H9 (cell line): ENCODE measurements at regions not wholly inside any gene's neighbourhood (a gene's known extent, or its start where the extent isn't known, plus 50 kb on each side); places are given as distances from the start of the nearest gene placed in this dataset.

Experiments used
- DNase-seq: peaks from one replicate; pipeline ENCODE4 v3.0.0-alpha.2; 2017
- H2AFZ ChIP-seq: one replicate; pipeline ENCODE4 v1.6.1; 2013; ENCODE audit warnings: mild to moderate bottlenecking, low read length, control low read depth, moderate library complexity
- H2AK5ac ChIP-seq: 2 replicates; pipeline ENCODE4 v1.6.1; 2013; ENCODE audit warnings: low read length, control low read depth, mixed read lengths; ENCODE audit not compliant: insufficient read length
- H2BK120ac ChIP-seq: one replicate; pipeline ENCODE4 v1.6.1; 2013; ENCODE audit warnings: low read depth, mild to moderate bottlenecking, low read length, control low read depth, inconsistent platforms; ENCODE audit not compliant: poor library complexity, severe bottlenecking
- H2BK12ac ChIP-seq: 2 replicates; pipeline ENCODE4 v1.6.1; 2013; ENCODE audit warnings: low read length, control low read depth, mixed read lengths, low read depth; ENCODE audit not compliant: insufficient read length
- H2BK15ac ChIP-seq: 2 replicates; pipeline ENCODE4 v1.6.1; 2013; ENCODE audit warnings: low read depth, low read length, control low read depth
- H2BK20ac ChIP-seq: one replicate; pipeline ENCODE4 v1.6.1; 2013; ENCODE audit warnings: low read depth, mild to moderate bottlenecking, low read length, control low read depth, inconsistent platforms; ENCODE audit not compliant: poor library complexity, severe bottlenecking
- H2BK5ac ChIP-seq: 2 replicates; pipeline ENCODE4 v1.6.1; 2013; ENCODE audit warnings: low read length, control low read depth, mixed read lengths; ENCODE audit not compliant: insufficient read length
- H3K14ac ChIP-seq: 2 replicates; pipeline ENCODE4 v1.6.1; 2013; ENCODE audit warnings: low read length, control low read depth; ENCODE audit not compliant: insufficient read depth
- H3K18ac ChIP-seq: 2 replicates; pipeline ENCODE4 v1.6.1; 2013; ENCODE audit warnings: low read depth, mild to moderate bottlenecking, mixed read lengths, low read length, control low read depth; ENCODE audit not compliant: insufficient read length
- H3K23ac ChIP-seq: 2 replicates; pipeline ENCODE4 v1.6.1; 2013; ENCODE audit warnings: low read length, control low read depth, mixed read lengths, low read depth; ENCODE audit not compliant: insufficient read length
- H3K23me2 ChIP-seq: 2 replicates; pipeline ENCODE4 v1.6.1; 2013; ENCODE audit warnings: low read depth, mild to moderate bottlenecking, mixed read lengths, low read length, control low read depth; ENCODE audit not compliant: insufficient read length, poor library complexity, severe bottlenecking
- H3K27ac ChIP-seq: 2 replicates; pipeline ENCODE4 v1.5.1; 2013; ENCODE audit warnings: low read length, control low read depth, mixed read lengths, low read depth; ENCODE audit not compliant: insufficient read length
- H3K27me3 ChIP-seq: 2 replicates; pipeline ENCODE4 v1.6.1; 2013; ENCODE audit warnings: low read length, control low read depth, inconsistent platforms; ENCODE audit not compliant: insufficient read depth
- H3K4ac ChIP-seq: 2 replicates; pipeline ENCODE4 v1.6.1; 2013; ENCODE audit warnings: low read depth, mild to moderate bottlenecking, control low read depth, inconsistent platforms, low read length, moderate library complexity
- H3K4me1 ChIP-seq: 2 replicates; pipeline ENCODE4 v1.6.1; 2013; ENCODE audit warnings: low read length, control low read depth, inconsistent platforms; ENCODE audit not compliant: insufficient read depth
- H3K4me2 ChIP-seq: 2 replicates; pipeline ENCODE4 v1.6.1; 2013; ENCODE audit warnings: low read length, control low read depth, mixed read lengths; ENCODE audit not compliant: insufficient read length, insufficient read depth
- H3K56ac ChIP-seq: 2 replicates; pipeline ENCODE4 v1.6.1; 2013; ENCODE audit warnings: low read depth, mild to moderate bottlenecking, mixed read lengths, low read length, control low read depth; ENCODE audit not compliant: insufficient read length
- H3K79me1 ChIP-seq: 2 replicates; pipeline ENCODE4 v1.6.1; 2013; ENCODE audit warnings: low read depth, mild to moderate bottlenecking, moderate library complexity, low read length, control low read depth, inconsistent platforms; ENCODE audit not compliant: insufficient read depth, poor library complexity, severe bottlenecking
- H3K79me2 ChIP-seq: 2 replicates; pipeline ENCODE4 v1.6.1; 2013; ENCODE audit warnings: low read length, control low read depth, inconsistent platforms; ENCODE audit not compliant: insufficient read depth
- H3K9ac ChIP-seq: 2 replicates; pipeline ENCODE4 v1.6.1; 2013; ENCODE audit warnings: low read length, control low read depth, mixed read lengths; ENCODE audit not compliant: insufficient read length; ENCODE audit errors: extremely low read depth
- H3K9me3 ChIP-seq: one replicate; pipeline ENCODE4 v1.6.1; 2013; ENCODE audit warnings: low read depth, low read length, inconsistent platforms; ENCODE audit not compliant: control insufficient read depth
- H3T11ph ChIP-seq: one replicate; pipeline ENCODE4 v1.6.1; 2013; ENCODE audit warnings: mild to moderate bottlenecking, low read length, control low read depth, inconsistent platforms
- H4K20me1 ChIP-seq: one replicate; pipeline ENCODE4 v1.6.1; 2013; ENCODE audit not compliant: control insufficient read depth, insufficient read length, insufficient read depth
- H4K5ac ChIP-seq: 2 replicates; pipeline ENCODE4 v1.6.1; 2013; ENCODE audit warnings: low read depth, mild to moderate bottlenecking, mixed read lengths, low read length, control low read depth; ENCODE audit not compliant: insufficient read length
- H4K8ac ChIP-seq: replicated peaks from 2 replicates; pipeline ENCODE4 v1.6.1; 2013; ENCODE audit warnings: low read length, control low read depth, mixed read lengths, low read depth; ENCODE audit not compliant: insufficient read length
- H4K91ac ChIP-seq: 2 replicates; pipeline ENCODE4 v1.6.1; 2013; ENCODE audit warnings: low read depth, mild to moderate bottlenecking, moderate library complexity, mixed read lengths, low read length, control low read depth; ENCODE audit not compliant: insufficient read length
- H3K27ac Mint-ChIP-seq, 3 experiments: 2 replicates in 2 of 3; 3 replicates in 1 of 3; pipeline ENCODE4 v1.8.0; 2020 to 2021; ENCODE audit warnings: mixed read lengths in 3 of 3, mild to moderate bottlenecking in 1 of 3, moderate library complexity in 1 of 3
- H3K27me3 Mint-ChIP-seq: 2 replicates; pipeline ENCODE4 v1.8.0; 2021; ENCODE audit warnings: low read depth, mild to moderate bottlenecking, moderate library complexity, mixed read lengths
- H3K36me3 Mint-ChIP-seq, 3 experiments: 2 replicates in 2 of 3; 3 replicates in 1 of 3; pipeline ENCODE4 v1.8.0; 2020 to 2021; ENCODE audit warnings: low read depth in 3 of 3, mixed read lengths in 3 of 3; ENCODE audit not compliant: insufficient read depth in 1 of 3
- H3K4me1 Mint-ChIP-seq, 2 experiments: 2 replicates each; pipeline ENCODE4 v1.8.0; 2020; ENCODE audit warnings: mixed read lengths in 2 of 2
- H3K4me3 Mint-ChIP-seq, 2 experiments: 2 replicates in 1 of 2; 3 replicates in 1 of 2; pipeline ENCODE4 v1.8.0; 2020 to 2021; ENCODE audit warnings: mild to moderate bottlenecking in 2 of 2, mixed read lengths in 2 of 2, moderate library complexity in 1 of 2
- H3K9me3 Mint-ChIP-seq, 2 experiments: 2 replicates in 1 of 2; 3 replicates in 1 of 2; pipeline ENCODE4 v1.8.0; 2020; ENCODE audit warnings: mild to moderate bottlenecking in 2 of 2, mixed read lengths in 2 of 2, moderate library complexity in 1 of 2
- CTCF ChIP-seq: fragments of 200-600 bp; sonication (generic); conservative IDR thresholded peaks from 3 replicates; pipeline ENCODE4 v1.8.0; 2021; ENCODE audit warnings: antibody characterized with exemption, mild to moderate bottlenecking
- WGBS: extraction: QIAGEN DNeasy Blood & Tissue Kit; methylation state at CpG from one replicate; pipeline ENCODE4 v1.1.7; 2013; ENCODE audit warnings: missing lambda C conversion rate, low lambda C conversion rate, mixed read lengths; ENCODE audit not compliant: insufficient read length; ENCODE audit errors: extremely low coverage; 5-methylcytosine and 5-hydroxymethylcytosine counted together

DNA sequence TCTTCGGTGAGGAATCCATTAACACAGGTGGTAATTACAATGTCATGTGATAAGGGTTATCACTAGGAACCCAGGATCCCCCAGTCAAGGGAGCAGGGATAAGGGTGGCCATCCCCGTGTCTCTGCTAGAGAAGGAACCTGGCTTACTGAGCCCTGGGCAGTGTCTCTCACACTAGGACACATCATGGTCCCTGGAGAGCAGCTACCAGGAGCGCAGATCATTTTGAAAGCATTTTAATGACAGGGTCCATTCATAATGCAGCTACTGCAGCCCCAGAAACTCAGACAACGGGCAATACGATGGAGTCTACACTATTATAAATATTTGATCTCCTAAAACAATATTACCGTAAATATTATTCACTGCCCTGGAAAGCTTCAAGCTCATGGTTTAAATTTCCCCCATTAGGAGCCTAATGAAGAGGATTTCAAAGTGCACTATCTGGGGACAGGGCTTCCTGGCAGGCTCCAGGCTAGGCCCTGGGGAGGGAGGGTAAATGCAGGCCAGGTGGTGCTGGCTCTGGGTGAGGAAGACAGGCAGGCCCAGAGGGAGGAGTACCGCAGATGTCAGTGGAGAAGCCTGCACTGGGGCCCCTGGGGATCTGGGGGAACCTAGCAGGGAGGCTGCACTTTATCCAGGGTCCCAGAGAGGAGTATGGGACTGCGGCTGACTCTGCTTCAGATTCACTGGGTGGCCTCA is 52.6 kb upstream of the LOXL4 start:
- H3K4me2 ChIP-seq: no peak overlapping the region
- no peak overlapping the region for H2BK15ac ChIP-seq
- no peaks in the 10 kb centered on the region for H3K9me3 Mint-ChIP-seq
- H3K9ac ChIP-seq: no peak overlapping the region
- H3K9me3 ChIP-seq: no peaks in the 10 kb centered on the region
- H3K79me1 ChIP-seq: no peaks in the 10 kb centered on the region
- no peak overlapping the region for H4K8ac ChIP-seq
- H3K4me1 ChIP-seq: no peaks in the 10 kb centered on the region
- no peak overlapping the region for H2AK5ac ChIP-seq
- H2BK20ac ChIP-seq: no peak overlapping the region
- no peaks in the 10 kb centered on the region for H3K23me2 ChIP-seq
- H2BK12ac ChIP-seq: no peak overlapping the region
- no peak overlapping the region for H3K18ac ChIP-seq
- no peak for TF ChIP-seq CTCF
- no peak overlapping the region for H3K14ac ChIP-seq
- no peaks in the 10 kb centered on the region for H3K79me2 ChIP-seq
- H4K20me1 ChIP-seq: no peaks in the 10 kb centered on the region
- no peak overlapping the region for H2AFZ ChIP-seq
- H3K4ac ChIP-seq: no peak overlapping the region
- H3K23ac ChIP-seq: no peak overlapping the region
- no peak overlapping the region for H3T11ph ChIP-seq
- H3K27ac Mint-ChIP-seq: no peak overlapping the region
- no peak overlapping the region for H2BK120ac ChIP-seq
- no peak overlapping the region for H4K91ac ChIP-seq
- H3K56ac ChIP-seq: no peak overlapping the region
- no CpG with 5 or more reads among the region's 8 CpGs for WGBS
- peaks cover 7 to 10% of the 10 kb centered on the region in 2 experiments; a peak in 3 of 4 replicates for H3K4me1 Mint-ChIP-seq
- H3K27me3 ChIP-seq: 0 out of 2 replicates have a peak, but pooled peaks cover 2% of the 10 kb centered on the region
- peaks cover 2% of the 10 kb centered on the region; the same call in 1 of the 2 replicates for H3K27me3 Mint-ChIP-seq
- no peak overlapping the region for H3K4me3 Mint-ChIP-seq
- H4K5ac ChIP-seq: no peak overlapping the region
- no peak overlapping the region for H2BK5ac ChIP-seq
- H3K36me3 Mint-ChIP-seq: no peaks in the 10 kb centered on the region
- DNase-seq: no peak
- H3K27ac ChIP-seq: no peak overlapping the region
